SU-DHL-6 (cell line): ENCODE measurements at regions not wholly inside any gene's neighbourhood (a gene's known extent, or its start where the extent isn't known, plus 50 kb on each side); places are given as distances from the start of the nearest gene placed in this dataset.

Experiments
- H2AFZ ChIP-seq: fragments of 200-600 bp; sonication (generic); 2 replicates; pipeline ENCODE4 v1.6.1; 2014; ENCODE audit warnings: low read depth, mild to moderate bottlenecking, moderate library complexity, mixed read lengths, antibody characterized with exemption, low read length; ENCODE audit not compliant: severe bottlenecking
- H3F3A ChIP-seq: fragments of 200-600 bp; shearing (Covaris generic); 2 replicates; pipeline ENCODE4 v1.6.0; 2016; ENCODE audit warnings: antibody characterized with exemption, mild to moderate bottlenecking; ENCODE audit not compliant: insufficient read depth
- H3K27ac ChIP-seq: fragments of 200-600 bp; sonication (generic); 2 replicates; pipeline ENCODE4 v1.5.1; 2016; ENCODE audit warnings: low read depth, mild to moderate bottlenecking, low read length, moderate library complexity, mixed read lengths
- H3K27me3 ChIP-seq: fragments of 200-600 bp; sonication (generic), shearing (Covaris generic); 2 replicates; pipeline ENCODE4 v1.6.0; 2014; ENCODE audit warnings: mild to moderate bottlenecking, low read length
- H3K36me3 ChIP-seq: fragments of 200-600 bp; sonication (generic); 2 replicates; pipeline ENCODE4 v1.6.1; 2014; ENCODE audit warnings: mild to moderate bottlenecking, low read length, mixed read lengths
- H3K4me2 ChIP-seq: fragments of 300-600, 200-600 bp; shearing (Covaris generic), sonication (generic); 2 replicates; pipeline ENCODE4 v1.6.0; 2014; ENCODE audit warnings: low read length, low read depth, mild to moderate bottlenecking; ENCODE audit not compliant: poor library complexity, severe bottlenecking
- H3K4me3 ChIP-seq: fragments of 200-600 bp; sonication (generic); 2 replicates; pipeline ENCODE4 v1.5.1; 2014; ENCODE audit warnings: antibody characterized with exemption, low read length, mild to moderate bottlenecking, mixed read lengths; ENCODE audit not compliant: insufficient read depth, poor library complexity, severe bottlenecking
- H3K79me2 ChIP-seq: fragments of 200-600 bp; sonication (generic); 2 replicates; pipeline ENCODE4 v1.6.1; 2014; ENCODE audit warnings: mild to moderate bottlenecking, low read length, moderate library complexity; ENCODE audit not compliant: insufficient read depth
- H3K9ac ChIP-seq: fragments of 200-600 bp; sonication (generic); 2 replicates; pipeline ENCODE4 v1.7.0; 2014; ENCODE audit warnings: mild to moderate bottlenecking, low read length
- H3K9me2 ChIP-seq: fragments of 200-600 bp; sonication (generic); replicated peaks from 2 replicates; pipeline ENCODE4 v1.6.1; 2014; ENCODE audit warnings: low read length; ENCODE audit not compliant: insufficient read depth
- H3K9me3 ChIP-seq: fragments of 200-600 bp; sonication (generic); 2 replicates; pipeline ENCODE4 v1.6.1; 2014; ENCODE audit warnings: low read length, mixed read lengths; ENCODE audit not compliant: insufficient read depth
- H4K20me1 ChIP-seq: fragments of 200-600 bp; sonication (generic); 2 replicates; pipeline ENCODE4 v1.6.1; 2014; ENCODE audit warnings: low read depth, mild to moderate bottlenecking, antibody characterized with exemption, low read length, moderate library complexity, mixed read lengths
- EZH2phosphoT487 ChIP-seq: fragments of 200-600 bp; sonication (generic), shearing (Covaris generic); conservative IDR thresholded peaks from 2 replicates; pipeline ENCODE4 v1.6.1; 2018; ENCODE audit warnings: mild to moderate bottlenecking, antibody characterized with exemption, low read length, moderate library complexity, mixed read lengths
- TF ChIP-seq, protein P1 (sequence below): fragments of 200-600 bp; sonication (generic); IDR thresholded peaks from one replicate; pipeline ENCODE4 v1.5.1; 2017; ENCODE audit warnings: antibody characterized with exemption, mild to moderate bottlenecking, low read length, moderate library complexity; ENCODE audit not compliant: insufficient read depth, poor library complexity, severe bottlenecking

DNA sequence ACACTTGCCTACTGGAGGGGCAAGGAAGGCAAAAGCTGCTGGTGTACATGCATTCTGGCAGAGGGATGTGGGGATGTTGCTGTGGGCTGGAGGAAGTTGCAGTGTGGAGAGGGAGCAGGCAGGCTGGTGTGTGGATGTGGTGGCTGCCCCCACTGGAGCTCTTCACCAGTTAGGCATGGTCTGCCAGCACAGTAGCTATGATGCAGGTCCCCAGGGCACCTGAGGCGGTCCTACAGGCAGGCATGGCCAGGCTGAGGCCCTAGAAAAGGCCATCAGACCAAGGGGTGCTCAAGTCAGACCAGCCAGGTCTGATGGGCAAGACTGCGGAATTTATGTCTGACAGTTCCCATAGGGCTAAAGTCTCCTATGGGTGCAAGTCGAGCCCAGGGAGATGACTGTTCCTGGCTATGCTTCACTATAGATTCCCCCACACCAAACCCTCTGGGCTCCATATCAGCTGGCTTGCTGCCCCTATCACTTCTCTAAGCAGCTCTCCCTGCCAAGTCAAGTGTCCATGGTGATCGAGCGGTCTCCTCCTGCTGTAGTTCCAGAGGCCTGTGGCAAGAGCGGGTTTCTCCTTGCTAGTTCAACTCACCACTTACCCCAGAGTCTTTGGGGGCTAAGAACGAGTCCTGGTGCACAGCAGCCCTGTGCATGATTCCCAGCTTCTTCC, 473.1 kb downstream of the TDRD3 start:
- TF ChIP-seq, protein P1, sequence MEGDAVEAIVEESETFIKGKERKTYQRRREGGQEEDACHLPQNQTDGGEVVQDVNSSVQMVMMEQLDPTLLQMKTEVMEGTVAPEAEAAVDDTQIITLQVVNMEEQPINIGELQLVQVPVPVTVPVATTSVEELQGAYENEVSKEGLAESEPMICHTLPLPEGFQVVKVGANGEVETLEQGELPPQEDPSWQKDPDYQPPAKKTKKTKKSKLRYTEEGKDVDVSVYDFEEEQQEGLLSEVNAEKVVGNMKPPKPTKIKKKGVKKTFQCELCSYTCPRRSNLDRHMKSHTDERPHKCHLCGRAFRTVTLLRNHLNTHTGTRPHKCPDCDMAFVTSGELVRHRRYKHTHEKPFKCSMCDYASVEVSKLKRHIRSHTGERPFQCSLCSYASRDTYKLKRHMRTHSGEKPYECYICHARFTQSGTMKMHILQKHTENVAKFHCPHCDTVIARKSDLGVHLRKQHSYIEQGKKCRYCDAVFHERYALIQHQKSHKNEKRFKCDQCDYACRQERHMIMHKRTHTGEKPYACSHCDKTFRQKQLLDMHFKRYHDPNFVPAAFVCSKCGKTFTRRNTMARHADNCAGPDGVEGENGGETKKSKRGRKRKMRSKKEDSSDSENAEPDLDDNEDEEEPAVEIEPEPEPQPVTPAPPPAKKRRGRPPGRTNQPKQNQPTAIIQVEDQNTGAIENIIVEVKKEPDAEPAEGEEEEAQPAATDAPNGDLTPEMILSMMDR, result no peak
- no peak for TF ChIP-seq EZH2phosphoT487
- H2AFZ ChIP-seq, result no peak overlapping the region
- H3K4me3 ChIP-seq, result no peak overlapping the region
- H3K9me2 ChIP-seq, result no peaks in the 10 kb centered on the region
- H3K36me3 ChIP-seq, result no peaks in the 10 kb centered on the region
- no peaks in the 10 kb centered on the region for H3K79me2 ChIP-seq
- H3K4me2 ChIP-seq, result no peak overlapping the region
- no peak overlapping the region for H3K9ac ChIP-seq
- H3F3A ChIP-seq, result no peaks in the 10 kb centered on the region
- no peaks in the 10 kb centered on the region for H3K27me3 ChIP-seq
- no peaks in the 10 kb centered on the region for H3K9me3 ChIP-seq
- no peak overlapping the region for H3K27ac ChIP-seq
- no peaks in the 10 kb centered on the region for H4K20me1 ChIP-seq

DNA sequence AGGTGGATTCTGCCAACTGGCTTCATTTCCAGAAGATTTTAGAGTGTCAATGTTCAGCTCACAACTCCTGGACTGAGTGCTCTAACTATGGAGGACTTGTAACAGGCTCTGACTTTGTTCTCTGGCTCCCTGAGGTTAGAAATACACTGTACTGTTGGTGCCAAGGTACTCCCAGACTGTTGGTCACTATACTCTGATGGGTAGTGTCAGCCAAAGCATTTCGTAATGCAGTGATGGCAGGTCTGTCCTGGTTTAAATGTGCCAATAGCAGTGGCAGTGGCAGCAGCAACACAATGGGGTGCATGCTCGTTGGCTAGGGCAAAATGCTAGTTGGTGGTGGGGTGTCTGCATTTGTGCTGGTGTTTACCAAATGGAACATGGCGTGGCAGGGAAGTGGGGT, 472.2 kb downstream of the TDRD3 start:
- no peaks in the 10 kb centered on the region for H3K27me3 ChIP-seq
- H3F3A ChIP-seq, result no peaks in the 10 kb centered on the region
- no peak overlapping the region for H3K9ac ChIP-seq
- no peaks in the 10 kb centered on the region for H4K20me1 ChIP-seq
- H3K4me2 ChIP-seq, result no peak overlapping the region
- no peaks in the 10 kb centered on the region for H3K9me3 ChIP-seq
- H3K27ac ChIP-seq, result no peak overlapping the region
- H3K9me2 ChIP-seq, result no peaks in the 10 kb centered on the region
- TF ChIP-seq EZH2phosphoT487, result no peak
- TF ChIP-seq, protein P1, result no peak
- no peak overlapping the region for H3K4me3 ChIP-seq
- H2AFZ ChIP-seq, result no peak overlapping the region
- no peaks in the 10 kb centered on the region for H3K36me3 ChIP-seq
- no peaks in the 10 kb centered on the region for H3K79me2 ChIP-seq

- Histone ChIP-seq H3K9me2 (no peaks in the 10 kb centered on the region), H3K79me2 (no peaks in the 10 kb centered on the region), H3K27me3 (no peaks in the 10 kb centered on the region), H3K27ac (no peak overlapping the region), H4K20me1 (no peaks in the 10 kb centered on the region), H3F3A (no peaks in the 10 kb centered on the region), H3K9ac (no peak overlapping the region), H3K4me2 (no peak overlapping the region), H3K4me3 (no peak overlapping the region), H3K9me3 (no peaks in the 10 kb centered on the region), H3K36me3 (no peaks in the 10 kb centered on the region), H2AFZ (no peak overlapping the region)
- TF ChIP-seq, protein P1, result no peak
- no peak for TF ChIP-seq EZH2phosphoT487
Observed at GRCh38 chr13:60862036-60862435, 465.0 kb downstream of the TDRD3 start.
